Fibroblast of upper back skin (primary cell): ENCODE measurements at regions not wholly inside any gene's neighbourhood (a gene's known extent, or its start where the extent isn't known, plus 50 kb on each side); places are given as distances from the start of the nearest gene placed in this dataset.

Source experiments
- DNase-seq: peaks from one replicate; pipeline ENCODE4 v3.0.0-alpha.2; 2013

- DNase-seq: no peak
These were observed 314.4 kb downstream of the PLK2 start for GRCh38 chr5:58145397-58145934.

- no peak for DNase-seq
These were observed 316.2 kb downstream of the PLK2 start for GRCh38 chr5:58143727-58144126.

- no peak for DNase-seq
These were observed 316.7 kb downstream of the PLK2 start for GRCh38 chr5:58143181-58143580.

GRCh38 chr5:58138791-58139190, 321.1 kb downstream of the PLK2 start:
- no peak for DNase-seq

GRCh38 chr5:58136406-58136805, 323.5 kb downstream of the PLK2 start:
- no peak for DNase-seq

- DNase-seq: peak; percentile 64
These were observed 324.1 kb downstream of the PLK2 start for GRCh38 chr5:58135571-58136335.

- DNase-seq: peak; percentile 92
These were observed 326.1 kb downstream of the PLK2 start for GRCh38 chr5:58133631-58134296.

- no peak for DNase-seq
These were observed 326.7 kb downstream of the PLK2 start for GRCh38 chr5:58133216-58133615.

GRCh38 chr5:58127255-58128220, 332.3 kb downstream of the PLK2 start:
- no peak for DNase-seq

GRCh38 chr5:58123501-58123900, 336.4 kb downstream of the PLK2 start:
- DNase-seq: no peak

GRCh38 chr5:58122848-58123392, 337.0 kb downstream of the PLK2 start:
- DNase-seq: no peak

GRCh38 chr5:58122157-58122556, 337.7 kb downstream of the PLK2 start:
- no peak for DNase-seq

GRCh38 chr5:58121391-58121790, 338.5 kb downstream of the PLK2 start:
- DNase-seq: no peak

- no peak for DNase-seq
These were observed 342.3 kb downstream of the PLK2 start for GRCh38 chr5:58117542-58117941.

GRCh38 chr5:58116346-58116745, 343.5 kb downstream of the PLK2 start:
- no peak for DNase-seq

- no peak for DNase-seq
These were observed 344.1 kb downstream of the PLK2 start for GRCh38 chr5:58115811-58116210.

- DNase-seq: peak; percentile 86
These were observed 345.6 kb downstream of the PLK2 start for GRCh38 chr5:58114324-58114723.

GRCh38 chr5:58113172-58113571, 346.7 kb downstream of the PLK2 start:
- DNase-seq: no peak

GRCh38 chr5:58108511-58108910, 351.4 kb downstream of the PLK2 start:
- no peak for DNase-seq

GRCh38 chr5:58107704-58108103, 352.2 kb downstream of the PLK2 start:
- peak; percentile 15 for DNase-seq

GRCh38 chr5:58106754-58107410, 353.0 kb downstream of the PLK2 start:
- DNase-seq: peak; percentile 21

GRCh38 chr5:58105836-58106235, 354.1 kb downstream of the PLK2 start:
- DNase-seq: no peak
